T-helper 9 cell (primary cell): ENCODE measurements at regions not wholly inside any gene's neighbourhood (a gene's known extent, or its start where the extent isn't known, plus 50 kb on each side); places are given as distances from the start of the nearest gene placed in this dataset.

ENCODE experiments used
- DNase-seq: peaks from one replicate; pipeline ENCODE4 v3.0.0-alpha.2; 2020

GRCh38 chr18:72940509-72940908 is 72.7 kb upstream of the NETO1 start:
- no peak for DNase-seq

GRCh38 chr18:72935744-72936143 is 68.0 kb upstream of the NETO1 start:
- DNase-seq, result no peak

DNA sequence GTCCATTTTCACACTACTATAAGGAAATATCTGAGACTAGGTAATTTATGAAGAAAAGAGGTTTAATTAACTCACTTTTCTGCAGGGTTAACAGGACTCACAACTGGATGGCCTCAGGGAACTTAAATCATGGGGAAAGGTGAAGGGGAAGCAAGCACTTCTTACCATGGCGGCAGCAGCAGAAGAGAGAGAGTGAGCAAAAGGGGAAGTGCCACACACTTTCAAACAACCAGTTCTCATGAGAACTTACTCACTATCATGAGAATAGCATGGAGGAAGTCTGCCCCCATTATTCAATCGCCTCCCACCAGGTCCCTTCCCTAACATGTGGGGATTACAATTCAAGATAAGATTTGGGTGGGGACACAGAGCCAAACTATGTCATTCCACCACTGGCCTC is 55.1 kb upstream of the NETO1 start:
- DNase-seq, result no peak
